ENCODE measurements at regions not wholly inside any gene's neighbourhood (a gene's known extent, or its start where the extent isn't known, plus 50 kb on each side); places are given as distances from the start of the nearest gene placed in this dataset.

- no peaks in the 10 kb centered on the region for H3K9me3 ChIP-seq (ENCODE audit: control insufficient read depth in 2 of 2, low read length in 2 of 2)
- no peaks in the 10 kb centered on the region for H3K27me3 ChIP-seq (ENCODE audit: control insufficient read depth in 1 of 2, insufficient read depth in 2 of 2, low read length in 2 of 2)
- no peak overlapping the region for H3K27ac ChIP-seq (ENCODE audit: low read length)
- H3K36me3 ChIP-seq (ENCODE audit: control insufficient read depth in 2 of 2, insufficient read depth in 2 of 2, low read length in 2 of 2), result no peaks in the 10 kb centered on the region
- H3K4me3 ChIP-seq (ENCODE audit: low read length in 2 of 2), result no peak overlapping the region
- H3K4me1 ChIP-seq (ENCODE audit: control insufficient read depth, insufficient read depth, low read length), result no peaks in the 10 kb centered on the region
- no peak overlapping the region for H3K9ac ChIP-seq (ENCODE audit: low read length in 2 of 2)
Measured at GRCh38 chr4:20589436-20589835, 110.8 kb upstream of the PACRGL start.

- H3K36me3 ChIP-seq (ENCODE audit: control insufficient read depth in 2 of 2, insufficient read depth in 2 of 2, low read length in 2 of 2), result no peaks in the 10 kb centered on the region
- no peaks in the 10 kb centered on the region for H3K27me3 ChIP-seq (ENCODE audit: control insufficient read depth in 1 of 2, insufficient read depth in 2 of 2, low read length in 2 of 2)
- H3K9ac ChIP-seq (ENCODE audit: low read length in 2 of 2), result no peak overlapping the region
- H3K27ac ChIP-seq (ENCODE audit: low read length), result no peak overlapping the region
- H3K4me3 ChIP-seq (ENCODE audit: low read length in 2 of 2), result no peak overlapping the region
- no peaks in the 10 kb centered on the region for H3K4me1 ChIP-seq (ENCODE audit: control insufficient read depth, insufficient read depth, low read length)
- no peaks in the 10 kb centered on the region for H3K9me3 ChIP-seq (ENCODE audit: control insufficient read depth in 2 of 2, low read length in 2 of 2)
Measured at GRCh38 chr4:20590849-20591248, 109.4 kb upstream of the PACRGL start.

- no peak overlapping the region for H3K27ac ChIP-seq (ENCODE audit: low read length)
Measured at GRCh38 chr4:20591571-20591970, 108.7 kb upstream of the PACRGL start.

DNA sequence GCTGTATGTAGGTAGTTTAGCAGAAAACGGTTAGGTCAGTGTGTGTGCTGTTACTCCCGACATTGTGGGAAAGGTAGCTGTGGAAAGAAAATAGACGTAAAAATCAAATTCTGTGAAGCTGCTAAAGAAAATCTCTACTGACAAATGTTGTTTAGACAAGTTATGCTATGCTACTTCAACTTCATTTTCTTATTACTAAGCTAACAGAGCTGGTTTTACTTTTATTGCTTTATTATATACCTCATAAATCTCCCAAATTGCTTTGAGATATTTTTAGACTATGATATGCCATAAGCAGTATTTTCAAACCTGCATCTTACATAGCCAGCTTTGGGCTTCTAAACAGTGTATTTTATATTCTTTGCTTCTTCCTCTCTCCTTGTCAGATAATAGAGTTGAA is 108.2 kb upstream of the PACRGL start:
- H3K27ac ChIP-seq (ENCODE audit: low read length), result no peak overlapping the region
- H3K4me1 ChIP-seq (ENCODE audit: control insufficient read depth, insufficient read depth, low read length), result no peaks in the 10 kb centered on the region
- no peaks in the 10 kb centered on the region for H3K27me3 ChIP-seq (ENCODE audit: control insufficient read depth in 1 of 2, insufficient read depth in 2 of 2, low read length in 2 of 2)
- H3K36me3 ChIP-seq (ENCODE audit: control insufficient read depth in 2 of 2, insufficient read depth in 2 of 2, low read length in 2 of 2), result no peaks in the 10 kb centered on the region
- H3K4me3 ChIP-seq (ENCODE audit: low read length in 2 of 2), result no peak overlapping the region
- H3K9me3 ChIP-seq (ENCODE audit: control insufficient read depth in 2 of 2, low read length in 2 of 2), result no peaks in the 10 kb centered on the region
- H3K9ac ChIP-seq (ENCODE audit: low read length in 2 of 2), result no peak overlapping the region

More at GRCh38 chr4:20591571-20591970, 108.7 kb upstream of the PACRGL start:
- Histone ChIP-seq H3K9me3 (ENCODE audit: control insufficient read depth in 2 of 2, low read length in 2 of 2) (no peaks in the 10 kb centered on the region), H3K4me3 (ENCODE audit: low read length in 2 of 2) (no peak overlapping the region), H3K36me3 (ENCODE audit: control insufficient read depth in 2 of 2, insufficient read depth in 2 of 2, low read length in 2 of 2) (no peaks in the 10 kb centered on the region), H3K27me3 (ENCODE audit: control insufficient read depth in 1 of 2, insufficient read depth in 2 of 2, low read length in 2 of 2) (no peaks in the 10 kb centered on the region), H3K4me1 (ENCODE audit: control insufficient read depth, insufficient read depth, low read length) (no peaks in the 10 kb centered on the region), H3K9ac (ENCODE audit: low read length in 2 of 2) (no peak overlapping the region)

DNA sequence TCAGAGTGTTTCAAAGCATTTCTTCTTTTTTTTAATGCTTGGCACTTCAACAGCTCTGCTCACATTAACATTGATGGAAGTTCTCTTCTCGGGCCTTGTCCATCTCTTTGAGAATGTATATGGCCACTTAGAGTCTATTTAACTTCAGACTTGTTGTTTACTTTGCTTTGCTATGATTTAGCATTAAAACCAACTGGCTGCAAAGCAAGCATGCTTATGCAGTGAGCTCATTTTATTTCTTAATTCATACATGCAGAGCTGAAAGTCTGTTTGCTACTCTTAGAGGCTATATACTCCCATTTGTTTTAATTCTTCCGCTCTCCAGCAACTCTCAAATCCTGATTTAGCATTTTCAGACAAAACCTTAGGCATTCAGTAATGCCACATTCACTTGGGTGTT is 107.6 kb upstream of the PACRGL start:
- no peaks in the 10 kb centered on the region for H3K9me3 ChIP-seq (ENCODE audit: control insufficient read depth in 2 of 2, low read length in 2 of 2)
- H3K27ac ChIP-seq (ENCODE audit: low read length), result no peak overlapping the region
- H3K27me3 ChIP-seq (ENCODE audit: control insufficient read depth in 1 of 2, insufficient read depth in 2 of 2, low read length in 2 of 2), result no peaks in the 10 kb centered on the region
- H3K9ac ChIP-seq (ENCODE audit: low read length in 2 of 2), result no peak overlapping the region
- H3K4me3 ChIP-seq (ENCODE audit: low read length in 2 of 2), result no peak overlapping the region
- H3K4me1 ChIP-seq (ENCODE audit: control insufficient read depth, insufficient read depth, low read length), result no peaks in the 10 kb centered on the region
- no peaks in the 10 kb centered on the region for H3K36me3 ChIP-seq (ENCODE audit: control insufficient read depth in 2 of 2, insufficient read depth in 2 of 2, low read length in 2 of 2)

GRCh38 chr4:20598626-20599025 is 101.6 kb upstream of the PACRGL start:
- Histone ChIP-seq H3K4me3 (ENCODE audit: low read length in 2 of 2) (no peak overlapping the region), H3K27me3 (ENCODE audit: control insufficient read depth in 1 of 2, insufficient read depth in 2 of 2, low read length in 2 of 2) (no peaks in the 10 kb centered on the region), H3K9ac (ENCODE audit: low read length in 2 of 2) (no peak overlapping the region), H3K36me3 (ENCODE audit: control insufficient read depth in 2 of 2, insufficient read depth in 2 of 2, low read length in 2 of 2) (peaks cover 0 to 4% of the 10 kb centered on the region in 2 donors), H3K4me1 (ENCODE audit: control insufficient read depth, insufficient read depth, low read length) (no peaks in the 10 kb centered on the region), H3K27ac (ENCODE audit: low read length) (no peak overlapping the region), H3K9me3 (ENCODE audit: control insufficient read depth in 2 of 2, low read length in 2 of 2) (no peaks in the 10 kb centered on the region)

GRCh38 chr4:20603671-20604313 is 96.5 kb upstream of the PACRGL start:
- Histone ChIP-seq H3K4me1 (ENCODE audit: control insufficient read depth, insufficient read depth, low read length) (no peaks in the 10 kb centered on the region), H3K9ac (ENCODE audit: low read length in 2 of 2) (no peak overlapping the region), H3K36me3 (ENCODE audit: control insufficient read depth in 2 of 2, insufficient read depth in 2 of 2, low read length in 2 of 2) (no peaks in the 10 kb centered on the region), H3K27ac (ENCODE audit: low read length) (no peak overlapping the region), H3K27me3 (ENCODE audit: control insufficient read depth in 1 of 2, insufficient read depth in 2 of 2, low read length in 2 of 2) (no peaks in the 10 kb centered on the region), H3K9me3 (ENCODE audit: control insufficient read depth in 2 of 2, low read length in 2 of 2) (no peaks in the 10 kb centered on the region), H3K4me3 (ENCODE audit: low read length in 2 of 2) (no peak overlapping the region)

- Histone ChIP-seq H3K4me1 (ENCODE audit: control insufficient read depth, insufficient read depth, low read length) (peaks cover 7% of the 10 kb centered on the region), H3K36me3 (ENCODE audit: control insufficient read depth in 2 of 2, insufficient read depth in 2 of 2, low read length in 2 of 2) (peaks cover 0 to 2% of the 10 kb centered on the region in 2 donors), H3K27me3 (ENCODE audit: control insufficient read depth in 1 of 2, insufficient read depth in 2 of 2, low read length in 2 of 2) (no peaks in the 10 kb centered on the region), H3K27ac (ENCODE audit: low read length) (no peak overlapping the region), H3K4me3 (ENCODE audit: low read length in 2 of 2) (no peak overlapping the region), H3K9me3 (ENCODE audit: control insufficient read depth in 2 of 2, low read length in 2 of 2) (no peaks in the 10 kb centered on the region), H3K9ac (ENCODE audit: low read length in 2 of 2) (no peak overlapping the region)
Measured at GRCh38 chr4:20612313-20612712, 87.9 kb upstream of the PACRGL start.

DNA sequence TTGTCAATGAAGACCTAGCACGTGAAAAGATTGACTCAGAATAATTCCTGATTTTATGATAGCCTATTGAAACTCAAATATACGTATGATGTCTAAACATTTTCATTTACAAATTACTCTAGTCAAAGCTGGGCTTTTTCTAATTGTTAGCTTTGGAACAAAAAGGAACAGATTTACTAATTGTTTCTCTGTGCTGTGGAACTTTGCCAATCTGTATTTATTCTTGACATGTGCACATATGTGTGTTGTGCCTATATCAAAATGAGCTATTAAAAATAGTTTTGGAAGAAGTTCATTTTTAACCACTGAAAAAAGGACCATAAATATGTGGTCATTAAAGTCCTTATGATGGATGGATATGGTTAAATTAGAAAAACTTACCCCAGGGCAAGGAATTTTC is 85.4 kb upstream of the PACRGL start:
- H3K36me3 ChIP-seq (ENCODE audit: control insufficient read depth in 2 of 2, insufficient read depth in 2 of 2, low read length in 2 of 2), result peaks cover 0 to 2% of the 10 kb centered on the region in 2 donors

GRCh38 chr4:20615486-20616260 is 84.6 kb upstream of the PACRGL start:
- Histone ChIP-seq H3K9me3 (ENCODE audit: control insufficient read depth in 2 of 2, low read length in 2 of 2) (no peaks in the 10 kb centered on the region), H3K27me3 (ENCODE audit: control insufficient read depth in 1 of 2, insufficient read depth in 2 of 2, low read length in 2 of 2) (no peaks in the 10 kb centered on the region), H3K4me3 (ENCODE audit: low read length in 2 of 2) (no peak overlapping the region), H3K4me1 (ENCODE audit: control insufficient read depth, insufficient read depth, low read length) (peaks cover 7% of the 10 kb centered on the region), H3K36me3 (ENCODE audit: control insufficient read depth in 2 of 2, insufficient read depth in 2 of 2, low read length in 2 of 2) (peaks cover 0 to 2% of the 10 kb centered on the region in 2 donors), H3K27ac (ENCODE audit: low read length) (no peak overlapping the region), H3K9ac (ENCODE audit: low read length in 2 of 2) (no peak overlapping the region)

More for the DNA sequence above, 85.4 kb upstream of the PACRGL start:
- Histone ChIP-seq H3K4me3 (ENCODE audit: low read length in 2 of 2) (no peak overlapping the region), H3K4me1 (ENCODE audit: control insufficient read depth, insufficient read depth, low read length) (peaks cover 7% of the 10 kb centered on the region), H3K9ac (ENCODE audit: low read length in 2 of 2) (no peak overlapping the region), H3K9me3 (ENCODE audit: control insufficient read depth in 2 of 2, low read length in 2 of 2) (no peaks in the 10 kb centered on the region), H3K27me3 (ENCODE audit: control insufficient read depth in 1 of 2, insufficient read depth in 2 of 2, low read length in 2 of 2) (no peaks in the 10 kb centered on the region), H3K27ac (ENCODE audit: low read length) (no peak overlapping the region)

DNA sequence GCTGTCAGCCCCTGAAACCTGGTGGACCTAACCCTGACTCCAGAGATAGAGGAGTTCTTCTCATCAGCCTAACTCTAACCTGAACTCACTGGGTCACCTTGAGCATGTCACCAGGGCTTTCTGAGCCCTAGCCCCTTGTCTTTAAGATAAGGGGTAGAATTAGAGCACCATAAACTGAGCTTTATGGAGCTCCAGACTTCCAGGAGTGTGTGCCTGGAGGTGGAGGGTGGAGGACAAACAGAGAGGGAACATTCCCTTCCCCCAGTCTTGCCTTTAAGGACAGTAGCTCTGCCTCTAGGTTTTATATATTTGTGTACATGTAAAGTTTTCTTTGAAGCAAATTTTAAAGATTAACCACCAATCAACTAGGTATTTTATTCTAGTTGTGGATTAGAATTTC is 83.9 kb upstream of the PACRGL start:
- Histone ChIP-seq H3K36me3 (ENCODE audit: control insufficient read depth in 2 of 2, insufficient read depth in 2 of 2, low read length in 2 of 2) (peaks cover 0 to 2% of the 10 kb centered on the region in 2 donors), H3K4me3 (ENCODE audit: low read length in 2 of 2) (no peak overlapping the region), H3K9ac (ENCODE audit: low read length in 2 of 2) (no peak overlapping the region), H3K27me3 (ENCODE audit: control insufficient read depth in 1 of 2, insufficient read depth in 2 of 2, low read length in 2 of 2) (no peaks in the 10 kb centered on the region), H3K4me1 (ENCODE audit: control insufficient read depth, insufficient read depth, low read length) (peaks cover 7% of the 10 kb centered on the region), H3K27ac (ENCODE audit: low read length) (no peak overlapping the region), H3K9me3 (ENCODE audit: control insufficient read depth in 2 of 2, low read length in 2 of 2) (no peaks in the 10 kb centered on the region)
